Activated CD8-positive, alpha-beta memory T cell treated with anti-CD3 and anti-CD28 coated beads, Interleukin-2, amount 50 U/mL, for 1 hour (primary cell): ENCODE measurements at regions not wholly inside any gene's neighbourhood (a gene's known extent, or its start where the extent isn't known, plus 50 kb on each side); places are given as distances from the start of the nearest gene placed in this dataset.

Source experiments
- DNase-seq: peaks from one replicate; pipeline ENCODE4 v3.0.0-alpha.2; 2020; ENCODE audit errors: extremely low read depth

- DNase-seq, result no peak
Observed at GRCh38 chr14:76664790-76665189, 96.5 kb upstream of the VASH1 start.

DNA sequence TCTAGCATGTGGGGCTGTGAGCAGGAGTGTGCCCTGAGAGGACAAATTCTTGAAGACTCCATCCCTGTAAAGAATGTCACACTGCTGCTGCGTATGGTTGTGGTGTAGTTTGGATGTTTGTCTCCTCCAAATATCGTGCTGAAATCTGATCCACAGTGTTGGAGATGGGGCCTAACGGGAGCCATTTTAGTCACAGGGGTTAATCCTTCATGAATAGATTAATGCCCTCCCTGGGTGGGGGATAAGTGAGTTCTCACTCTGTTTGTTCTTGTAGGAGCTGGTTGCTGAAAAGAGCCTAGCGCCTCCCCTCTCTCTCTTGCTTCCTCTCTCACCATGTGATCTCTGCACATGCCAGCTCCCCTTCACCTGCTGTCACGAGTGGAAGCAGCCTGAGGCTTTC, 94.5 kb upstream of the VASH1 start:
- no peak for DNase-seq

GRCh38 chr14:76669770-76670169, 91.5 kb upstream of the VASH1 start:
- DNase-seq, result no peak

DNA sequence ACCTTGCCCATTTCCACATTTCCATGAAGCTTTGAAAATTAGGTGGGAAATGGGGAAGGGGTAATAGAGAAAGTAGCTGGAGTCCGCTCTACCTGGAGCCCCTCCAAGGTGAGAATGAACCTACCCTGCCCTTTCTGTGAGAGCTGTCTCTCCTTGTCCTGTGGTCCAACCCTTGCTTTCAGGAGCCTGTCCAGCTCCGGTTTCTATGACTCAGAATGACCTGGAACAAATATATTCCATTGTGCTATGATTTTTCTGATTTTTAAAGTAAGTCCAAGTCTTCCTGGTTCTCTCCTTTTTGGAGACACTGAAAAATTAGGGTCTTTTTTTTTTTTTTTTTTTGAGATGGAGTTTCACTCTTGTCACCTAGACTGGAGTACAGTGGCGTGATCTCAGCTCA, 89.1 kb upstream of the VASH1 start:
- DNase-seq, result no peak

DNA sequence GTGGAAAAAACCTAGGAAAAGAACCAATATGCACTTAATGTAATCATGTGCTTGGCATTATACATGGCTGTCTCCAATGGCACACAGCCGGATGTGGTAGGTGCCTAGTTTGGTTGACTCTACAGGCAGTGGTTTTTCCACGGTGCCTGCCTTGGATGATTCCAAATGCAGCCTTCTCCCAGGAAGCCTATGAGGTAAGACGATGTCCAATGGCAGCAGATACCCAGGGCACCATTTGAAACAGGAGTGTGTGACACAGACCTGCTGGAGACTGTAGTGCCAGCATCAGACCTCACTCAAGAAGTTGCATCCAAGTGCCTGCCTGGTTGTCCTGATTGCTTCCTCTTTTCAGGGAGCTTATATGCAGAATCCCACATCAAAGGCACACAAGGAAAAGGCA, 88.0 kb upstream of the VASH1 start:
- no peak for DNase-seq

- no peak for DNase-seq
Observed at GRCh38 chr14:76675046-76675445, 86.2 kb upstream of the VASH1 start.

- no peak for DNase-seq
Observed at GRCh38 chr14:76676539-76676938, 84.7 kb upstream of the VASH1 start.

DNA sequence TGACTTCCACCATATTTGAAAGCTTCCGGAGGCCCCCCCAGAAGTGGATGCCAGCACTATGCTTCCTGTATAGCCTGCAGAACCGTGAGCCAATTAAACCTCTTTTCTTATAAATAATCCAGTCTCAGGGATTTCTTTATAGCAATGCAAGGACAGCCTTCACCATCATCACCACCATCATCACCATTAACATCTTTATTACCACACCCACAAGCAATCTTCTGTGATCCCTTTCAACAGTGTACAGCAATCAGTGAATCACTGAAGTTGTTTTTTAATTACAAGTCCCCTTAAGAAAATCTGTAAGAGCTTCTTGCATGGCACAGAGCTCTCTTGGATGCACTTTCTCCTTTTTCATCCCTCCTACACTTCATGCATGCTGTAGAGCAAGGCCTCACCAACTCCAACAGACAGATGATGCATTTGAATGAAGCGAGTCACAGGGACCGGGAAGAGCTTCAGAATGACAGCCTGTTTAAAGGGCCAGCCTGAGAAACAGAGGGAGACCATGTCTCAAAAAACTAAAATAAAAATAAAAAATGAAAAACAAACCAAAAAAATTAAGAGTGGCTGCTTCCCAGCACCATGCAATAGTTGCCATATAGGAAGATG, 83.6 kb upstream of the VASH1 start:
- DNase-seq, result no peak

DNA sequence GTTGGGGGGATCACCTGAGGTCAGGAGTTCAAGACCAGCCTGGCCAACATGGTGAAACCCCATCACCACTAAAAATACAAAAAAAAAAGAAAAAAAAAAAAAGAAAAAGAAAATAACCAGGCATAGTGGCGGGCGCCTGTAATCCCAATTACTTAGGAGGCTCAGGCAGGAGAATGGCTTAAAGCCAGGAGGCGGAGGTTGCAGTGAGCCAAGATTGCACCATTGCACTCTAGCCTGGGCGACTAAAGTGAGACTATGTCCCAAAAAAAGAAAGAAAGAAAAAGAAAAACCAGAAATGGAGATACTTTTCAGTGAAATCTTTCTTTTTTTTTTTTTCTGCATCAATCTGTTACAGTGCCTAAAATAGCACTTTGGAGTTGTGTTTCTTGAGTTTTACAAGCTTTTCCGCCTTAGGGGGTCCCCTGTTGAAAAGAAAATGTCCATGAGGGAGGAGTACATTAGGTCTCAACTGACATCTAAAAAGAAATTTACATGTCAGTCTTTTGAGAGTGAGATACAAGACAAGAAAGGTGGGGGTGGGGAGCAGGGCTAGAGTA, 82.9 kb upstream of the VASH1 start:
- DNase-seq, result no peak

GRCh38 chr14:76682367-76682766, 78.9 kb upstream of the VASH1 start:
- no peak for DNase-seq

DNA sequence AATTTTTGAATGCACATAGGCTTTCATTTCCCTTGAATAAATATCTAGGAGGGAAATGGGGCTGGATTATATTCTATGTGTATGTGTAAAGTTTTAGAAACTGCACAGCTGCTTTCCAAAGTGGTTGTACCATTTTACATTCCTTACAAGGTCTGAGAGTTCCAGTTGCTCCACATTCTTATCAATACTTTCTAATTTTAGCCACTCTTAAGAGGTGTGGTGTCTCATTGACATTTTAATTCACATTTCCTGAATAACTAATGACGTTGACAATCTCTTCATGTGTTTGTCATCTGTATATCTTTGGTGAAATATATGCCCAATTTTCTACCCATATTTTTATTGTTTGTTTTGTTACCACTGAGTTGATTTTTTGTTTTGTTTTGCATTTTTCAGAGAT, 74.6 kb upstream of the VASH1 start:
- DNase-seq, result no peak

DNA sequence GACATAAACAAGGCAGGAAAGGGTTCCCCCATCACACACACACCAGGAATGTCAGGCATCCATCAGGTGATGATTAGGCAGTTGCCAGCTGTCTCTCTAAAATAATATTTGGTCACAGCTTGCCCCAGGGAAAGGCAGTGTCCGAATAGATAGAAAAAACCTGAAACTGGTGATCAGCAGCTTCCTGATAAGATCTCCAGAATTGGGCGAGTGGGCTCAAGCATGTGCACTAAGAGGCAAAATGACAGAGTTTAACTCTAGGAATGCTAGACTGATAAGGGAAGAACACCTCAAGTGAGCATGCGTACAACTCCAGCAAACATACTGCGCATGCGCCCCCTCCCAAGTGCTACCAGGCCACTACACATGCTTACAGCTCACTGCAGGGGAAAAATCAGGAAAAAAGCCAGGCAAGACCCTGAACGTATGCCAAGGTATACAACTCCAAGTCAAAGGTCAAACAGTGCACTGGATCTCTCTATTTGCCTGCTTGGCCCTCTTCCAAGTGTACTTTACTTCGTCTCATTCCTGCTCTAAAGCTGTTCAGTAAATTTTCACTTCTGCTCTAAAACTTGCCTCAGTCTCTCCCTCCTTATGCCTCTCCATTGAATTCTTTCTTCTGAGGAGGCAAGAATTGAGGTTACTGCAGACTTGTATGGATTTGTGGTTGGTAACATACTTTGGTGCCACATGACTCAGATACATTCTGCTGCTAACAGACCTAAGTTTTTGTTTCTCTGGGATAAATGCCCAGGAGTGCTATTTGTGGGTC, 73.5 kb upstream of the VASH1 start:
- no peak for DNase-seq

DNA sequence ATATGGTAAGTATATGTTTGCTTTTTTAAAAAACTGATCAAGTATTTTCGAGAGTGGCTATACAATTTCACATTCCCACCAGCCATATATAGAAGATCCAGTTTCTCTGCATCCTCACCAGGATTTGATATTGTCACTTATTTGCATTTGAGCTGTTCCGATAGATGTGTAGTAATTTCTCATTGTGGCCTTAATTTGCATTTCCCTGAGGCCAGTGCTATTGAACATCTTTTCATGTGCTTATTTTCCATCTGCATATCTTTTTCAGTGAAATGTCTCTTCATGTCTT, 72.9 kb upstream of the VASH1 start:
- DNase-seq, result no peak

- DNase-seq, result no peak
Observed at GRCh38 chr14:76690502-76691105, 70.7 kb upstream of the VASH1 start.

DNA sequence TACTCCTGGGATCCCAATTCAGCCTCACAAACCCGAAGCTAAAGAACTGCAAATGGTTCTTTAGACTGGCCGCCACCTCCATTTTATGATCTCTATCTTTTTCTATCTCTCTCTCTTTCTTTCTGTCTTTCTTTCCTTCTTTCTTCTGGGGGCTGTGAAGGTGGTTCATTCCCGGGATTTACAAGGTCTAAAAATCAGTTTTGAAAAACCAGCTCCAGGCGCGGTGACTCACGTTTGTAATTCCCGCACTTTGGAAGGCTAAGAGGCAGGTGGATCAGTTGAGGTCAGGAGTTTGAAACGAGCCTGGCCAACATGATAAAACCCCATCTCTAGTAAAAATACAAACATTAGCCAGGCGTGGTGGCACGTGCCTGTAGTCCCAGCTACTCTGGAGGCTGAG, 67.2 kb upstream of the VASH1 start:
- no peak for DNase-seq

- DNase-seq, result no peak
Observed at GRCh38 chr14:76695263-76695920, 65.9 kb upstream of the VASH1 start.

- DNase-seq, result no peak
Observed at GRCh38 chr14:76696361-76696760, 64.9 kb upstream of the VASH1 start.

DNA sequence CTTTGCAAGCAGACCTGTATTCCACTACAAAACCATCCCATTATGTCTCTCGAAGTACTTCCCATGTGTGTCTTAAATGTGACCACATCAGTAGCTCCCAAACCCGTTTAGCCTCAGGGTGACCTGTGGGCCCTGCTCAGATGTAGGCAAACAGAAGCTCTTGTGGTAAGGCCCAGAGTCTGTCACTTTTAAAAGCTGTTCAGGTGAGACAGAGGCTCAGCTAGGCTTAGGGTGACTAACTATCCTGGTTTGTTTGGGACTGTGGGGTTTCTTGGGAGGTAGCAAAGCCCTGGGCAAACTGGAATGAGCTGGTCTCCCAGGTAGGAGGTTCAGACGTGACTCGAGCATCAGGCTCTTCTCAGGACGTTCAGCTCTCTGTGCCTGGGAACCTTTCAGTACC, 64.5 kb upstream of the VASH1 start:
- no peak for DNase-seq

DNA sequence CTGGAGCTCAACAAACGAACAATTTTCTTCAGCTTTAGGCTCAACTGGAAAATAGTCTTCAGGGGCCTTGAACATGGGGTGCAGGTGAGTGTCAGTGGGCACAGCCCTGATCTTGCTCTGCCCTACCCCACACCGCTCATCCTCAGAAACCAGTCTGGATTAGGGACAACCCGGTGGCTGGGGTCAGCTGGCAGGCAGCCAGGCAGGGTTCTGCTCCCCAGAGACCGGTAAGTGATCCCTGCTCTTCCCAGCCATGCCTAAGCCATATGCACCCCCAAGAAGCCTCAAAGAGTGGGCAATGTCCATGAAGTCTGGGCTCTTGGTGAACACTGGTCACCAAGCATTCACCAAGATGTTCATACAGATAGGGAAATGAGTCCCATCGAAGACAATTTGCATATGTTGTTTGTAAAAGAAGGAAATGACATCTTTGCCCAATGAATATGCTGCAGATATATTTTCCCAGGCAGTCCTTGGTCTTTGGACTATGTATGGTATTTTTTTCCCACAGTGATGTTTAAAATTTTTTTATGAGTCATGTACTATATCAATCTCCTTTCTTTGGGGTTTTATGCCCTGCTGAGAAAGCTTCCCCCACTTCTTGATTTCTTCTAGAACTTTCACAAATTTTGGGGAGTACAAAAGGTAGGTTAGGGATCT, 63.9 kb upstream of the VASH1 start:
- DNase-seq, result no peak

GRCh38 chr14:76698191-76698590, 63.1 kb upstream of the VASH1 start:
- DNase-seq, result no peak

DNA sequence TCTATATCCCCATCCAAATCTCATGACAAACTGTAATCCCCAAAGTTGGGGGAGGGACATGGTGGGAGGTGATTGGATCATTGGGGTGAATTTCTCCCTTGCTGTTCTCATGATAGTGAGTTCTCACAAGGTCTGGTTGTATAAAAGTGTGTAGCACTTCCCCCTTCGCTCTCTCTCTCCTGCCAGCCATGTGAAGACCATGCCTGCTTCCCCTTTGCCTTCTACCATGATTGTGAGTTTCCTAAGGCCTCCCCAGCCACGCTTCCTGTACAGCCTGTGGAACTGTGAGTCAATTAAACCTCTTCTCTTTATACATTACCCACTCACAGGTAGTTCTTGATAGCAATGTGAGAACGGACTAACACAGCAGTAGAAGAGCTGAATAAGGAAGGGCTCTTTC, 62.6 kb upstream of the VASH1 start:
- DNase-seq, result no peak

DNA sequence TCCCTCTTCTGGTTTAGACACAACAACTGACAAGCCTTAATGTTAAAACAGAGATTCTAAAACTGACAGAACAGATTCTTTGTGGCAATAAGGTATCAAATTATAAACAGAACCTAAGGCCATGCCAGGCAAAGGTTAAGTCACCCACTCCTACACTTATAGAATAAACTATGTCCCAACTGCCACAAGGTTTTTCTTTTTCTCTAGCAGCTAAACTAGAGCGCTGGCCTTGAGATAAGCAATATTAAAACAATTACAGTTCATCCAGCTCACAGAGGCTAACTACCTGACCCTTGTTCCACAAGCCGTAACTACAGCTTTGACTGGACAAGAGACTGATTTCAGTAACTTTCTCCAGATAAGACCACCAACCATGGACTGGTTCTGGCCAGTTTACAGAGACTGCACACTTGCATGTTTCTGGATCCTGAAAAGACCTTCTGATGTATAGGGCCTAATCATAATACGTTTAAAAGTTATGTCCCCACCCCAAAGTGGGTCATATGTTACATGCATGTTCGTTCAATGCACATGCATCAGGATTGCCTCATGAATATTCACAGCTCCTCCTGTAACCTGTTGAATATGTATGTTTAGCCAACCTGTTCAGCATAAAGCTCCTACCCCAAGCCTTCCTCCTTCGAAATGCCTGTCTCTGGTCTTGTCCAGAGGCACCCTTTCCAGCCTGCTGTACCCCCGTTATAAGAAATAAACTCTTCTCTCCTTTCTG, 61.9 kb upstream of the VASH1 start:
- DNase-seq, result no peak
